ENCODE measurements at regions not wholly inside any gene's neighbourhood (a gene's known extent, or its start where the extent isn't known, plus 50 kb on each side); places are given as distances from the start of the nearest gene placed in this dataset.

- TF ChIP-seq EZH2 (IDR thresholded peaks at IDR 0.05; ENCODE audit: insufficient read depth, poor library complexity, severe bottlenecking) = no peak
- no peak for TF ChIP-seq EZH2phosphoT487 (IDR thresholded peaks at IDR 0.05; ENCODE audit: insufficient read depth, low read depth)
These were observed 318.6 kb downstream of the TCERG1L start for GRCh38 chr10:130992802-130993523.

All from GM23248 (cell line).